ENCODE measurements at regions not wholly inside any gene's neighbourhood (a gene's known extent, or its start where the extent isn't known, plus 50 kb on each side); places are given as distances from the start of the nearest gene placed in this dataset.

- no peak for TF ChIP-seq CTCF (IDR thresholded peaks at IDR 0.05; ENCODE audit: borderline replicate concordance, extremely low read depth, low read length, poor library complexity, severe bottlenecking)
- TF ChIP-seq EZH2 (IDR thresholded peaks at IDR 0.05; ENCODE audit: borderline replicate concordance, low read depth, low read length, severe bottlenecking) = no peak
These were observed 75.1 kb upstream of the DPH5 start for GRCh38 chr1:101100674-101101073.

Measured in DND-41 (cell line).